ENCODE measurements at regions not wholly inside any gene's neighbourhood (a gene's known extent, or its start where the extent isn't known, plus 50 kb on each side); places are given as distances from the start of the nearest gene placed in this dataset.

- no peak overlapping the region for H2BK20ac ChIP-seq (ENCODE audit: low read depth, low read length)
- H3K4me1 ChIP-seq (ENCODE audit: control insufficient read depth, insufficient read depth, low read length) = no peaks in the 10 kb centered on the region
- no peak overlapping the region for H2BK5ac ChIP-seq (ENCODE audit: low read depth, low read length, poor library complexity, severe bottlenecking)
- H4K8ac ChIP-seq (ENCODE audit: low read depth in 2 of 2, low read length in 2 of 2) = no peak overlapping the region
- H2BK120ac ChIP-seq (ENCODE audit: low read depth, low read length) = no peak overlapping the region
- no peak overlapping the region for H3K9ac ChIP-seq (ENCODE audit: low read depth, low read length)
- no peak overlapping the region for H3K56ac ChIP-seq (ENCODE audit: extremely low read depth, insufficient read depth, low read length)
- DNase-seq = no peak
- no peak overlapping the region for H3K23ac ChIP-seq (ENCODE audit: low read depth, low read length)
- POLR2A ChIA-PET (ENCODE audit: unreplicated experiment) = no interaction called here
- no peaks in the 10 kb centered on the region for H3K36me3 ChIP-seq (ENCODE audit: control insufficient read depth, insufficient read depth, low read length)
- no peak overlapping the region for H3K4me3 ChIP-seq (ENCODE audit: insufficient read depth, low read depth, low read length)
- H3K14ac ChIP-seq (replicated peaks; ENCODE audit: low read depth, low read length) = no peak overlapping the region
- no peak overlapping the region for H2AK9ac ChIP-seq (replicated peaks; ENCODE audit: low read depth, low read length, poor library complexity)
- no peak overlapping the region for H3K4ac ChIP-seq (ENCODE audit: low read depth, low read length)
- H4K20me1 ChIP-seq (ENCODE audit: insufficient read depth, low read length) = no peaks in the 10 kb centered on the region
- no peak overlapping the region for H2AFZ ChIP-seq (replicated peaks; ENCODE audit: low read length, poor library complexity)
- H3K4me2 ChIP-seq (ENCODE audit: low read depth, low read length) = no peak overlapping the region
- H3K9me1 ChIP-seq (ENCODE audit: insufficient read depth, low read length) = no peaks in the 10 kb centered on the region
- H3K9me3 ChIP-seq (ENCODE audit: control insufficient read depth, insufficient read depth, low read length) = no peaks in the 10 kb centered on the region
- no peak overlapping the region for H2BK15ac ChIP-seq (ENCODE audit: low read depth, low read length)
- ATAC-seq (ENCODE audit: low read depth) = no peak
- H3K27ac ChIP-seq (ENCODE audit: insufficient read depth, low read length) = no peak overlapping the region
- H3K27me3 ChIP-seq (ENCODE audit: control insufficient read depth, insufficient read depth, low read length) = no peaks in the 10 kb centered on the region; the same call in 1 of the 2 replicates
- no peak overlapping the region for H4K91ac ChIP-seq (ENCODE audit: insufficient read depth, low read depth, low read length)
- CTCF ChIA-PET = no interaction called here
- no TSS peak for BruUV-seq (replicated peaks)
- no peaks in the 10 kb centered on the region for H3K79me1 ChIP-seq (ENCODE audit: low read depth in 1 of 2, low read length in 2 of 2)
- TF ChIP-seq MAZ (IDR thresholded peaks at IDR 0.05; ENCODE audit: borderline replicate concordance, low read depth, low read length) = no peak
- no peak for TF ChIP-seq ELK1 (IDR thresholded peaks at IDR 0.05; ENCODE audit: borderline replicate concordance, low read depth, low read length)
- no peak for TF ChIP-seq NFE2L2 (IDR thresholded peaks at IDR 0.05; ENCODE audit: low read depth, low read length)
- TF ChIP-seq USF2 (IDR thresholded peaks at IDR 0.05; ENCODE audit: low read depth, low read length) = no peak
- no peak for TF ChIP-seq FOS (IDR thresholded peaks at IDR 0.05; ENCODE audit: low read depth, low read length)
- no peak for TF ChIP-seq SMC3 (IDR thresholded peaks at IDR 0.05; ENCODE audit: low read depth, low read length)
- no peak for TF ChIP-seq BHLHE40 (IDR thresholded peaks at IDR 0.05; ENCODE audit: low read depth, low read length)
- no peak for TF ChIP-seq POLR2A (IDR thresholded peaks at IDR 0.05; ENCODE audit: low read depth, low read length)
- TF ChIP-seq RFX5 (IDR thresholded peaks at IDR 0.05; ENCODE audit: low read depth, low read length) = no peak
- no peak for TF ChIP-seq CHD1 (IDR thresholded peaks at IDR 0.05; ENCODE audit: low read depth, low read length)
- TF ChIP-seq CEBPB (IDR thresholded peaks at IDR 0.05; ENCODE audit: low read depth, low read length) = no peak
- TF ChIP-seq RCOR1 (IDR thresholded peaks at IDR 0.05; ENCODE audit: insufficient replicate concordance, low read length) = no peak
- TF ChIP-seq CTCF (conservative IDR thresholded peaks at IDR 0.05; ENCODE audit: low read depth, low read length) = no peak
- no CpG with 5 or more reads among the region's 5 CpGs for WGBS, 2 experiments (ENCODE audit: extremely low coverage in 2 of 2, insufficient read length in 1 of 2)
- no peak overlapping the region for H4K5ac ChIP-seq (ENCODE audit: low read depth, low read length)
- intact Hi-C loops (cut with micrococcal nuclease) = no loop called here
- in situ Hi-C loops (cut with MboI; ENCODE audit: low sequenced_read_pairs) = no loop called here
- H3K18ac ChIP-seq (ENCODE audit: low read depth, low read length) = no peak overlapping the region
- dilution Hi-C loops (cut with HindIII; ENCODE audit: low sequenced_read_pairs, unreplicated experiment) = no loop called here
- no peak overlapping the region for H2AK5ac ChIP-seq (ENCODE audit: low read depth, low read length)
Measured at GRCh38 chr12:23098110-23098509, 473.1 kb downstream of the ETNK1 start.
